Skin of body (tissue), 1 donor: ENCODE measurements at regions not wholly inside any gene's neighbourhood (a gene's known extent, or its start where the extent isn't known, plus 50 kb on each side); places are given as distances from the start of the nearest gene placed in this dataset.
"Not testable (repeated sequence)": the region's sequence is repeated elsewhere in the genome, so short reads cannot be mapped to it uniquely, and the experiment has no call there.

ENCODE experiments used
- DNase-seq: peaks from one replicate; lab custom pipeline; 2025; lab: John Stamatoyannopoulos, UW

DNA sequence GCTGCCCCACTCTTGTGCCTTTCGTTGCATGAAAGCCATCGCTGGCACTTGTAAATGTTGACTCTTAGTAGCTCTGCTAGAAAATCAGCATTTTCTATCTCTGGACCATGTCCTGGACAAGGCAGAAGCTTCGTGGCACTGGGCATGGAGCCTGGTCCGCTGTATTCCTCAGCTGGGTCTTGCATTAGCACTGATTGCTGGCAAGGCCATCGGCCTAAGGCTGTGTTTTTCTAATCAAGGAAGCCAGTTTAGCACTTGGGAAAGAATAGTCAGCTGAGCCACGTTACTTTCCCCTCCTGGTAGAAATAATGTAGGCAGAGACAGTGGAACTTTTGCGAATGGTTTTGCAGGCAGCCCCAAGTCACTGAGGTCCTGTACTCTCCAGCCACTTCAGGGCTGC lies 180.2 kb upstream of the EOLA2 start:
- DNase-seq: no peak

DNA sequence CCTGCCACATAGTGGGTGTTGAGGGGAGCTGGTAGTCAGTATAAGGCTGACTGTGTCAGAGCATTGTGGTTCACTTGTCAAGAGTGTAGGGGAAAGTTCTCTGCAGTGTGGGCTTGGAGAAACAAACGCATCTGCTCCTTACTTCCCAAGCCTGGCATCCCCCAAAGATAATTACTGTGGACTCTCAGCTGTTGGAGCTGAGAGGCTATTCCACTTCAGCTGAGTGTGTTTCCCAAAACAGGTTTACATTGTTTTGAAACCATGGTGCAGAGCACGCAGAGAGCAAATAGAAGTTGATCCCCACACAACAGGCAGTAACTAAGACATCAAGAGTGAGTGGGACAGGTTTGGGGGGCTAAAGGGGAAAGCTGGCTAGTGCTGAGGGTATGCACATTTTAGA lies 181.0 kb upstream of the EOLA2 start:
- no peak for DNase-seq

DNA sequence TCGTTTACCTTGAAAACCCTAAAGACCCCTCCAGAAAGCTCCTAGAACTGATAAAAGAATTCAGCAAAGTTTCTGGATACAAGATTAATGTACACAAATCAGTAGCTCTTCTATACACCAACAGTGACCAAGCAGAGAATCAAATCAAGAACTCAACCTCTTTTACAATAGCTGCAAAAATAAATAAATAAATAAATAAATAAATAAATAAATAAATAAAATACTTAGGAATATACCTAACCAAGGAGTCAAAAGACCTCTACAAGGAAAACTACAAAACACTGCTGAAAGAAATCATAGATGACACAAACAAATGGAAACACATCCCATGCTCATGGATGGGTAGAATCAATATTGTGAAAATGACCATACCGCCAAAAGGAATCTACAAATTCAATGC lies 186.8 kb upstream of the EOLA2 start:
- DNase-seq: not testable (repeated sequence)

DNA sequence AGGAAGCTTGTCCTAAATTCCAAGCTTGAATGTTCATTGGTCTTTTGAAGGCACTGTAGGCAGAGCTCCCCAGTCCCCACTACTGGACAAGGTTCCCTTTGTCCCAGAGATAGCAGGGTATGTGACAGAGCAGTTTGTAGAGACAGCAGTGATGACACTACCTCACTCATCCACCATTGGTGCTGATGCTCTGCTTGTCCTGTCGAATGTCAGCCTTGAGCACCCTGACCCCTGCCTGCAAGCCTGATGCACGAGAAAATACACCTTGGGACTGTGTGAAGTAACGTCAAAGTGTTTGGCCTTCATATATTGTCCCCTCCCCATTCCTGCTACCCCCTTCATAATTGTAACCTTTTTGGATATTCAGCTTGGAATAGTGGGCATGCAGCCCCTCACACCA lies 188.9 kb upstream of the EOLA2 start:
- DNase-seq: no peak

DNA sequence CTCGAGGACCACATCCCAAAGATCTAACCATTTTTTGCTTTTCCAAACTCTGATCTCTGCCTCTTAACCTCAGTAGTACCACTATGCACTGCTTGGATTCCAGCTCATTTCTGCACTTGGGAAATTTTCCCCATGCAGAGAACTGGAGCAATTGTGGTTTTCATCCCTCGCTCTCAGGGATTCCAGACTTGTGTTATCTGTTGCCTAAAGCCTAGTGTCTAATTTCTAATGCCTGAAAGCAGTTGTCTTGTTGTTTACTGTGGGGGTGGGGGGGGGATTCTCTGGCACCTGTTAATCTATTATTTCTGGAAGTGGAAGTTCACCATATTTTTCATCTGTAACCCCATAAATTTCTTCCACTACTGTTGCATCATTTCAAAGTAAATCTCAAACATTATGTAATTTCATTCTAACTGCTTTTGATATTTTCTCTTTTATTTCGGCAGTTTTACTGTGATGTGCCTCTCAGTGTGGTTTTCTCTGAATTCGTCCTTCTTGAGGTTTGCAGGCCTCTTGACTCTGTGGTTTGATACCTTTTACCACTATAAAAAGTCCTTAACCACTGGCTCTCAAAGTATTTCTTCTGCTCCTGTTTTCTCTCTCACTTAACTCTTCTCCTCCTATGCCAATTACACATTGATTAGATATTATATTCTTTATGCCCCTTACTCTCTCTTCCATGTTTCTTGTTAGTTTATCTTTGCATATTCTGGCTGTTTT lies 205.6 kb upstream of the EOLA2 start:
- no peak for DNase-seq

DNA sequence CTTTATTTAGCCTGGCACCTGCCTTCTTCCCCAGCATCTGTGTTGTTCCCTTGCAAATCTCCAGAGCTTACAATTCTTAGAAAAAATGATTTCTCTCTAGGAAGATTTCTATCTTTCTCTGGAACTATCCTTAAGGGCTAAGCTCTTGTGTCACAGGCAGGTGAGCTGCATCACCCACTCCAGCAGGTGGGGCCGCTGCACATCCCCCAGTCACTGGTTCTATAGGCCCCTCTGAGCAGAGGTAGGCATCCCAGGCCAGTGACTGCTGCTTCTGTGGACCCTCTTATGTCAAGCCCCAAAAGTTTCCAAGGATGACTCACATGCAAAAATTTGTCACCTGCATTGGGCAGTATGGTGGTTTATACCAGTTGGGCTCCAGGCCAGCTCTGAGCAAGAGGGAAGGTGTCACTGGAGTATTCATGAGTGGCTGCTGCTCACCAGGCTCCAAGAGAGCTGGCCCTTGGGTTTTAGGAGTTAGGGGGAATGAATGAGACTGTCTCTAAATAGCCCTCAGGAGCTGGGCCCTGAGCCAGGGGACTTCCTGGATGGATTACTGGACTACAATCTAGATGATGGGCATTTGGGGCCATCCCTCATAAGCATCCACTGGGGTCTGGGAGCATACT lies 208.1 kb upstream of the EOLA2 start:
- no peak for DNase-seq

DNA sequence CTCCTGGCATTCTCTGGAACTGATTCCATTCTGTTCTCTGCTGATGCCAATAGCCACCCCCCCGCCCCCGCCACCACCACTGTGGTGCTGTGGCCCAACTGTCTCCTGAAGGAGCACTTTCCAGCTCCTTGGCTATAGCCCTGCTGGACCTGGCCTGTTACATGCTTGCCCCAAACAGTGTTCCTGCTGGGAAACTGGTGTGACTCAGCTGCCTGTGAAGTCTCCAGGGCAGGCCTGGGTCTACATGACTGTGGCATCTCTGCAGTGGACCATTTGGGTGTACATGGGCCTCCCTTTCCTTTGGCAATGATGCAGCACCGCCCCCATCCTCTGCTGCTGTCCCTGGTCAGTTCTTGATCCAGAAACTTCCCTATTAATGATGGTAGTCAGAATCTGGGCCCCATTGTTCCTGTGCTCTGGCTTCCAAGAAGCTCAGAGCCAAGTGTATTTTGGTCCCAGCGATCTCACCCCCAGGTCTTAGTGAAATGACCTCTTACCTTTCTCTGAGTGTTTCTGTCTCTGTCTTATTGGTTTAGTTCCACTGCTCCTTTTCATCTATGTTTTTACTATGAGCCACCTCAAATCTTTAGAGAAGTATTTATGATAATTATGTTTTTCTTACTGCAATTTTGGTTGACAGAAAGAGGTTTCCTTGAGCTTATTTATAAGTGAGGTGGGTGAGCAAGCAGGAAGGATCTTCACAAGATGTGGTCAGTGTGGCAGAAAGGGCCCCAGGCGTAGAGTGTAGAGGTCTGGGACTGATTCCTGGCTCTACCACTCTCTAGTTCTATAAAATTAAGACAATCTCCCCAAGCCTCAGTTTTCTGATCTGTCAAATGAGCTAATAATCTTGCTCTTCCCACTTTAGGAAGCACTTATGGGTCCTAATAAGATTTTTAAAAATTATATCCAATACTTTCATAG lies 210.7 kb upstream of the EOLA2 start:
- DNase-seq: no peak

DNA sequence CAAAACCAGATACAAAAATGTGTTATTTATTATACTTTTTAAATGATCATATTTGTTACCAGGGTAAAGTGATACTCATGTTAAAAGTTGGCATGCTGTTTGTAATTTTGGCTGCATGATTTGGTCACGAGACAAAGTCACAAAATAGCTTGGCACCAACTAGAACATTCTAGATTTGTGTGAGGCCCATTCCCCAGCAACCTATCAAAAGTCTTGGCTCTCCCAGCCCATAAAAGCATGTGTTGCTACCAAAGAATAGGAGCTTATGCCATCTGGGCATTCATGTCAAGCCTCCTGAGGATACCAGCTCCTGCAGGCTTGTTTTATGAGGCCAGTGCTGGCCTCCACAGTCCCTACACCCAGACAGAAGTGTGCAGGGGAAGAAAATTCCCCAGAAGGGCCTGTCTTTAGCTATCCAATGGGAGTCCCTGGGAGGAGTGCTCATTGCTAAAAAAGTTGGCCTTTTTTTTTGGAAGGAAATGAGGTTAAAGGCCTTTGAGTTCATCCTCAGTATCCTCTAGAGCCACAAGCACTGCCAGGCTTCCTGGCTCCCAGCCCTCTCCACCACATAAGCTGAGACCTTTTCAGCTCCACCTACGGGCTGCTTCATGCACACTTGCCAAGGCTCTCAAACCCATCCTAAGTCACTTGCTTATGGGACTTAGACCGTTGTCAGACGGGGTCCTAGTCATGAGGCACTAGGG lies 211.9 kb upstream of the EOLA2 start:
- peak; percentile 47 for DNase-seq

DNA sequence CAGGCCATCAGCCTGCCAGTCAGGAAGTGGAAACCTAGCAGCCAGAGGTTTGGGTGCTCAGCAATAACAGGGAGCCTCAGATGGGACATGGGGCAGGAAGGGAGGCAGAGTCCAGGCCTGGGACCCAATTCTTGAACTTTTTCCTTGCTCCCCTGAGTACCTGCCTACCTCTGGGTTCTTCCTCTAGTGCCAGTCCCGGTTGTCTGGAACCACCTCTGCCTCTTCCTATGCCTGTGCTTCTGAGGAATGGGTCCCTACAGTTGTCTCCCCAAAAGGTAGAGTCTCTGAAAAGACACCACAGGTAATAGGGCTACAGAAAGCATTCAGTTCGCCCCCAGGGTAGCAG lies 212.4 kb upstream of the MAMLD1 start:
- DNase-seq: no peak

DNA sequence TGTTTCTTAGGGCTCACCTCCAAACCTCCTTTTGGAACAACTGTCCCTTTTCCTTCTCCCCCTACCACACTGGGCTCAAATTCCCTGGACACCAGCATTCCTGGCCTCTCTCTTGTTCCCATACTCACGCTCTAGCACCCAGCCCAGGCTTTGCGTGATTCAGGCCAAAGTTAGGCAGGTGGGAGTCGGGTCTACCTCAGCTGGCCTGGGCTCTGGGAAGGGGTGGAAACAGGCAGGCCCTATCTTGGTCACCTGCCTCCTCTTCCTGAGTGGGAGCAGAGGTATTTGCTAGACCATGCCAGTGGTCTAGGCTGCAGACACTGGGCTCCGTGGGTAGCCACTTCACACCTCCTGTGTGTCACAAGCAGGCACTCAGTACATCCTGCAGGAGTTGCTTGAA lies 211.1 kb upstream of the MAMLD1 start:
- DNase-seq: no peak

DNA sequence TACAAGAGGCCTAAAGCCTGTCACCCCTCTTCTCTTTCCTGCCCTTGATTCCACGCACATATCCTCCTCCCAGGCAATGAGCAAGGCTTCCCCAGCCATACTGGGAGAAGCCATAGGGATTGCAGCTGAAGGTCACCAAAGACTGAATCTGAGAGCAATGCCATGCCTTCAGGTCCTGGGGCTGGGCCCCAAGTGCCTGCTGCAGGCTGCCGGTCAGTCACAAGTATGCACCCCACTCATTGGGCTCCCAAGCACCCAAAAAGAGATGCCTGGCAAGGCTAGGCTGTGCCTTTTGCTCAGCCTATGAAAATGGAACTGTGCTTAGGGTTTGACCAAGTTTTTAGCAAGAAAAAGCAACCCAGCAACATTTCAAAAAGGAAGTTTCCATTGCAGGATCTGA lies 210.6 kb upstream of the MAMLD1 start:
- no peak for DNase-seq

DNA sequence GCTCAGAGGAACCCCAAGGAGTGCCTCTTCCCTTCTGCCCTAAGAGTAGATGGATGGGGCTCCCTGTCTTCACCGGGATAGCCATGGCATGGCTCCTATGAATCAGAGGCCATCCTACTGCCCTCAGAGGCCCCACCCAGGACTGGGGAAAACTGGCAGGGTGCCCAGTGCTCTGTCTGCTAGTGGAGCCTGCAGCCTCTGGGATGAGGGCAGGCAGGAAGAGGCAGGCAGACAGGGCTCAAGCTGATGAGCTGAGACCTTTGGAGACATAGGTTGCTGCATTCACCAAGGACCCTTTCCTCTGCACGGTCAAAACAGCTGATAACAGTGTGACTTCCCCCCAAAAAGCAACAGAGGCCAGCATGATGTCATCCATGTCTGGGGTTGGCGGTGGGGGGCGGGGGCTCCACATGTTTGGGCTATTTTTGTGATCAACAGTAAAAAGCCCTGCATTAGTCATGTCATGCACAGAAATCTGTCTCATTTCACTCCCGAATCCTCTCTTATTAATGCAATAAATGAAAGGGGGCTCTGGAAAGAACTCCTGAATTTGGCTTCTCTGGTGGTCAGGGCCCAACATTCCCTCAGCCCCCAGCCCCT lies 207.6 kb upstream of the MAMLD1 start:
- DNase-seq: no peak

DNA sequence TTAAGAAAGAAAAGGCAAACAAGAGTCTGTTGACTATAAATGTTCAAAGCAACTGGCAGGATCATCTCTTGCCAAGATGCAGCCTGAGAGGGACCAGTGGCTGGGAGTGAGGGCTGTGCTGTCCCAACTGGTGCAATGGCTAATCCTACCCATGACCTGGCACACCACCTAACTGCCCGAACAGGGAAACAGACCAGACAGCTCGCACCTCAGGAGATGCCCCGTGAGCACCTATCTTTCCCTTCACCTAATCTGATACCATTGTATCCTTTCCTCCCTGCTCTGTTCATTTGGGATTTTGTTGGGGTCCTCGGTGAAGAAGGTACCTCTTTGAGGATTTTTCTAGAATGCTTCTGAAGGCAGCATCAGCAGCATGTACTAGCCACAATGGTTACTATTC lies 206.5 kb upstream of the MAMLD1 start:
- DNase-seq: no peak

DNA sequence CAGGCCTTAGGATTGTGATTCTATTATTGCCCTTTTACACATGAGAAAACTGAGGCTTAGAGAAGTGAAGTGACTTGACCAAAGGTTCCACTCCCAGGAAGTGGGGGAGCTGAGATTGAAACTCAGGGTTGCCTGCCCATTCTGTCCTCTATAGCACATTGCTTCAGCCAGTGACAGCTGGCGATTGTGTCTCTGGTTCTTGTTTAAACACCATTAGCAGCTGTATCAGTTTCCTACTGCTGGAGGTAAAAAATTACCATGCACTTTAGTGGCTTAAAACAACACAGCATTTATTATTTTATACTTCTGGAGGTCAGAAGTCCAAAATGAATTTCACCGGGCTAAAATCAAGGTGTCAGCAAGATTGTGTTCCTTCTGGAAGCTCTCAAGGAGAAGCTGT lies 205.8 kb upstream of the MAMLD1 start:
- DNase-seq: no peak

DNA sequence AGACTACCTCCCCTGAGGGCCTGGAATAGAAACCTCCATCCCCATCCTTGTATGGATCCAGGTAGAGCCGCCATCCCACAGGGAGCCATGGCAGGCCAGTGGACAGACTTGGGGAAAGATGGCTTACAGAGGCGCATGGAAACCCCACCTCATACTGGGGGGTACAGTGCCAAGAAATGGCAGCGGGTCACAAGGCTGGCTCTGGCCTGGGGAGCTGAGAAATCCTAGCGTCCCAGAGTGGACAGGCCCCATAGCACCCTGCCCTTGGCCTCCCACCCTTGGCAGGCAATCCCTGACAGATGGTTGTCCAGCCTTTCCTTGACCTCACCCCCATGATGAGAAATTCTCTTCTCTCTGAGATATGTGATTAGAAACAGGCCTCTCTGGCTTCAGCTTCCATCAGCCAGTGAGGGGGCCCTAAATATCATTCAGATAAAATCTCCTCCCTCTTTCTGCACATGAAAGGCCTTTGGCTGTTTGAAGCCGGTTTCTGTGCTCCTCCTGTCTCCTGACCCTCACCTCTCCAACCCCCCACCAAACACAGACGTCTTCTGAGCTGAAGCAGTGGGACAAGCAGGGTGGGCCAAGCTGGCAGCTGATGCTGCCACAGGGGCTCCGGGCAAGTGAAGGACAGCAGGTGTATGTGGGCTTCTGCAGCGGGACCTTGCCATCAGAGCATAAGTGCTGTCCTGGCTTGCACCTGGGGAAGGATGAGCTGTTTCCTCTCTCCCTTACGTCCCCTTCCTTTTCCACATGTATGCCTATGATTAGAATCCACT lies 204.4 kb upstream of the MAMLD1 start:
- no peak for DNase-seq

DNA sequence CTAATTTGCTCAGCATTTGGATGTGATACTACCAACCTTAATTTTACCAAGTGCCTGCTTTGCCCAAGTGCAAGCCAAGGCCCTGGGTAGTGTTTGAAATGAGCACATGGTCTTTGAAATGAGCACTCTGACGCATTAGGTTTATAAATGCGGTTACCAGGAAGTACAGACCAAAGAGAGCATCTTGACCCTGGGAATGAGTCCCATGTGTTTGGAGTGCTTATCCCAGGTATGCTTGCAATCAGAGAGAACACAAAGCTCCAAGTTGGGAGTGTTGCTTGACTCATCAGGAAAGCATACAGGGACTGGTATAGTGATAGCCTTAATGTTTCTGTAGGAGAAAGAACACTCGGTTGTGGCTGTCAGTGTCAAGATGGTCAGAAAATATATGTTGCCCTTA lies 203.6 kb upstream of the MAMLD1 start:
- DNase-seq: no peak

DNA sequence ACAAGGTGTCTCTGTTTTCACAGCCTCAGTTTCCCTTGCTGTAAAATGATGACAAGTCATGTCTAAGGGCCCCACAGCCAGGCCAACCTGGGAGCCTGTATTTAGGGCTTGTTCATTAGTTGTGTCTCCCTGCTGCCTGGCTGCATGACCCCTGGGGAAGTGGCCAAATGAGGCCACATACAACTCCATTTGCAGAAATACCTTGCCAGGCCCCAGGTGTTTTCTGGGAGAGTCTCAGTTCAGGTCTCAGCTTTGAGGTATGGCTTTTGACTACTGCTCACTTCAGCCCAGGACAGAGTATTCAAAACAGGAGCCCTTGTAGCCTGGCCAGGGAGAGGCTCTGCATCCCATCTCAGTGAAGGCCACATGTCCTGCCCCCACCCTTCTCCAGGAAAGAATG lies 202.5 kb upstream of the MAMLD1 start:
- DNase-seq: no peak

DNA sequence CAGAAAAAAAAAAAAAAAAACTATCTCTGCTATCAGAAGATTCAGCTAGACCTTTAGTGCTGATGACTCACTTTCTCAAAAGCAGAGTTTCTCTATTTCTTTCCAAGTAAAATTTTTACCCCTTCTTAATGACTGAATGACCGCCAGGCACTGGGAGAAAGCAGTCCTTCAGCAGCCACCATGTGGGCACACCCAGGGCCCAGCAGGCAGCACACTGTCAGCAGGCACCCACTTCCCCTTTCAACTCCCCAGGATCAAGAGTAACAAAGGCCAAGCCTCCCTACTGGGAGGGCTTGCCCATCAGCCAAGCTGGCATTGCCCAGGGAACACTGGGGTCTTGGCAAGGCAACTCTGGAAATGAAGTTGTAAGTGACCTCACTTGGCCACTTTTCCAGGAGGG lies 201.9 kb upstream of the MAMLD1 start:
- DNase-seq: no peak

DNA sequence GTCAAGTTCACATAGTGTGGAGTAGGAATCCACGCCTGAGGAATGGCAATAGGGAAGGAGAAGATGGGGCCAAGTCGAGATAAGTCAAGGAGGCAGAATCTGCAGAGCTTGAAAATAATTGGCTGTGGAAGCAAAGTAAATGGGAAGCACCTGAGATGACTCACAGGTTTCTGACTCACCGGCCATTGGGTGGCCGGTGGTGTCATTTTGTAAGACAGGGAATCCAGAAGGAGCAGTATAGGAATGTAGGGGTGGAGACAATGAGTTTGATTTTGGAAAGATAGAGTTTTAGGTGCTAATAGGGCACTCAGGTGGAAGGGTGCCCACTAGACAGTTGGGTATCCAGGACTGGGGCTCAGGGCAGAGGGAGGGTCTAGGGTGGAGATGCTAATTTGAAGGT lies 201.0 kb upstream of the MAMLD1 start:
- no peak for DNase-seq

DNA sequence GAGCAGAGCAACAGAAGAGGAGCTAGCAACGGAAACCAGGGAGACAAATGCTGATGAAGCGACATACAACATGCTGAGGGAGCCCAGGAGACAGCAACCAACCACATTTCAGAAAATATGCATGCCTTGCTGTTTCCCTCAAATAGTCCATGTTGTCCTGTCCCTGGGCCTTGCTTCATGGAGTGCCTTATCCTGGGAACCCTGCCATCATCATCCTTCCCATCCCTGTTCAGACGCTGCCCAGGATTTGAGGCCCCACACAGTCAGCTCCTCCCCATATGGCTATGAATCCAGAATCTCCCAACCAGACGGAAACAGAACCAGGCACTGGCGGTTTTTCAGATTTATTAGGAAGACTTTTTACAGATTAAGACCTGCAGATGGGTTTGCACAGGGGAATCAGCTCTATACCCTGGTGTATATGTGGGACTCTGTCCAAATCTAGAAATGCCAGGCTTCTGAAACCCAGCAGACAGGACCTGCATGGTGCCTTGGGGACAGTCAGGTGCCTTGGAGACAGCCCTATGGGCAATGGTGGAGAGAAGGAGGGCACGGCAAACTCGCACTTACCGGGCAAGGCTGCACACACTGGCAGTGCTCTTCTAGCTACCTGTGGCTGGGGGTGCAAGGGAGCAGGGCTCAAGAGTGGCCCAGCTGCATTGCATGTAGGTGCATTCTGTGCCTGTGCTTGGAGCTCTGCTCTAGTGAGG lies 199.7 kb upstream of the MAMLD1 start:
- DNase-seq: peak; percentile 19
